Type B pancreatic cell (in vitro differentiated cells): ENCODE measurements at regions not wholly inside any gene's neighbourhood (a gene's known extent, or its start where the extent isn't known, plus 50 kb on each side); places are given as distances from the start of the nearest gene placed in this dataset.

ENCODE experiments used
- DNase-seq: peaks from one replicate; pipeline ENCODE4 v3.0.0; 2021; ENCODE audit warnings: mixed read lengths; ENCODE audit not compliant: unreplicated experiment; ENCODE audit errors: extremely low spot score
- H3K27ac Mint-ChIP-seq: 2 replicates; pipeline ENCODE4 v1.8.0; 2021; ENCODE audit warnings: mild to moderate bottlenecking, mixed read lengths
- H3K27me3 Mint-ChIP-seq: 2 replicates; pipeline ENCODE4 v1.8.0; 2021; ENCODE audit warnings: mixed read lengths
- H3K36me3 Mint-ChIP-seq: 2 replicates; pipeline ENCODE4 v1.8.0; 2021; ENCODE audit warnings: mixed read lengths
- H3K4me1 Mint-ChIP-seq: one replicate; pipeline ENCODE4 v1.8.0; 2021; ENCODE audit warnings: mixed read lengths; ENCODE audit not compliant: unreplicated experiment
- H3K4me3 Mint-ChIP-seq: 2 replicates; pipeline ENCODE4 v1.8.0; 2021; ENCODE audit warnings: mild to moderate bottlenecking, mixed read lengths
- H3K9me3 Mint-ChIP-seq: 2 replicates; pipeline ENCODE4 v1.8.0; 2021; ENCODE audit warnings: mixed read lengths
- TF ChIP-seq, protein P1 (sequence below): fragments of 200-600 bp; sonication (generic); conservative IDR thresholded peaks from 2 replicates; pipeline ENCODE4 v1.5.0; 2021; ENCODE audit warnings: antibody characterized with exemption, mild to moderate bottlenecking

DNA sequence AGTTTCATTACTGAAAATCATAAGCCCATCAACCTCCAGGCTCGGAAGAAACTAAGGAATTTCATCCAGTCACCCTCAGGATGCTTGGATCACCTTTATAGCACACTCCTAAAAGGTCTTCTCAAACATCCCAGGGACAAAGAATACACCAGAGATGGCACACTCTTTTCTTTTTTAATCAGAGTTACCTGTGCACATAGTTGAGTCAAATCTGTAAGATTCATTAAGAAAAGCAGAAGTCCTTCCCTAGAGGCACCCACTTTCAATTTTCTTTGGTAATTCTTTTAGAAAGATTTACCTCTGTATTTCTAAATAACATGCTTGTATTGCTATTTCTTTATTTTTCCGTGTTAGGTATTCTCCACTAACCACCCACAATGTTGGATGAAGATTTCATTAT lies 50.6 kb upstream of the IL6 start:
- Mint-ChIP-seq H3K9me3 (no peaks in the 10 kb centered on the region), H3K4me3 (no peak overlapping the region), H3K36me3 (no peaks in the 10 kb centered on the region), H3K4me1 (peaks cover 10% of the 10 kb centered on the region), H3K27me3 (peaks cover 4% of the 10 kb centered on the region), H3K27ac (no peak overlapping the region)
- TF ChIP-seq, protein P1, sequence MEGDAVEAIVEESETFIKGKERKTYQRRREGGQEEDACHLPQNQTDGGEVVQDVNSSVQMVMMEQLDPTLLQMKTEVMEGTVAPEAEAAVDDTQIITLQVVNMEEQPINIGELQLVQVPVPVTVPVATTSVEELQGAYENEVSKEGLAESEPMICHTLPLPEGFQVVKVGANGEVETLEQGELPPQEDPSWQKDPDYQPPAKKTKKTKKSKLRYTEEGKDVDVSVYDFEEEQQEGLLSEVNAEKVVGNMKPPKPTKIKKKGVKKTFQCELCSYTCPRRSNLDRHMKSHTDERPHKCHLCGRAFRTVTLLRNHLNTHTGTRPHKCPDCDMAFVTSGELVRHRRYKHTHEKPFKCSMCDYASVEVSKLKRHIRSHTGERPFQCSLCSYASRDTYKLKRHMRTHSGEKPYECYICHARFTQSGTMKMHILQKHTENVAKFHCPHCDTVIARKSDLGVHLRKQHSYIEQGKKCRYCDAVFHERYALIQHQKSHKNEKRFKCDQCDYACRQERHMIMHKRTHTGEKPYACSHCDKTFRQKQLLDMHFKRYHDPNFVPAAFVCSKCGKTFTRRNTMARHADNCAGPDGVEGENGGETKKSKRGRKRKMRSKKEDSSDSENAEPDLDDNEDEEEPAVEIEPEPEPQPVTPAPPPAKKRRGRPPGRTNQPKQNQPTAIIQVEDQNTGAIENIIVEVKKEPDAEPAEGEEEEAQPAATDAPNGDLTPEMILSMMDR: no peak
- DNase-seq: no peak

DNA sequence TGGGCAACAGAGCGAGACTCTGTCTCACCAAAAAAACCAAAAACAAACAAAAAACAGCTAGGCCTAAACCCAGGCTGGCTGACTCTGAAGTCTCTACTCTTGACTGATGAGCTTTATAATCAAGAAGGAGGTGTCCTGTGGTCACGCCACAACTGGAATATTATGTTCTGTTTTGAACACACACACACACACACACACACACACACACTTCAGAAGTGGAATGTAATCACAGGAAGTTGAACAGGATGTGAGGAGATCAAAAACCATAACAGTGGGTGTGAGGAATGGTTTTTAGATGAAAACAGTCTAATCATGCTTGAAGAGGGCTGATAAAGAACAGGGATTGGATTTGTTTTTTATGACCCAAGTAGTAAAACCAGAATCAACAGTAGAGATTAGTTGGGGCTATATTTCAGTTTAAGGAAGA lies 51.1 kb upstream of the IL6 start:
- DNase-seq: no peak
- peaks cover under 1% of the 10 kb centered on the region for H3K27me3 Mint-ChIP-seq
- no peaks in the 10 kb centered on the region for H3K36me3 Mint-ChIP-seq
- H3K4me3 Mint-ChIP-seq: no peak overlapping the region
- H3K4me1 Mint-ChIP-seq: peaks cover 10% of the 10 kb centered on the region
- H3K27ac Mint-ChIP-seq: no peak overlapping the region
- no peaks in the 10 kb centered on the region for H3K9me3 Mint-ChIP-seq
- TF ChIP-seq, protein P1: no peak

DNA sequence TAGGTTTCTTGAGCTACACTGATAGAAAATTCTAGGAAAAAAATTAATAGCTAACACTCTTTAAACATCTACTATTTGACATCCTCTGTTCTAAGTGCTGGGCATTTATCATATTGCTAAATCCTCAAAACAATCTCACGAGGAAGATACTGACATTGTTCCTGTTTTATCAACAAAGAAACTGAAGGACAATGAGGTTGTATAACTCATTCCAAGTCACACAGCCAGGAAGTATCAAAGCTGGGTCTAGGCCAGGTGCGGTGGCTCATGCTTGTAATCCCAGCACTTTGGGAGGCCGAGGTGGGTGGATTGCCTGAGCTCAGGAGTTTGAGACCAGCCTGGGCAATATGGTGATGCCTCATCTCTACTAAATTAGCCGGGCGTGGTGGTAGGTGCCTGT lies 51.6 kb upstream of the IL6 start:
- Mint-ChIP-seq H3K4me3 (no peak overlapping the region), H3K27me3 (no peaks in the 10 kb centered on the region), H3K4me1 (peaks cover 10% of the 10 kb centered on the region), H3K9me3 (no peaks in the 10 kb centered on the region), H3K36me3 (no peaks in the 10 kb centered on the region), H3K27ac (no peak overlapping the region)
- TF ChIP-seq, protein P1: no peak
- DNase-seq: no peak

DNA sequence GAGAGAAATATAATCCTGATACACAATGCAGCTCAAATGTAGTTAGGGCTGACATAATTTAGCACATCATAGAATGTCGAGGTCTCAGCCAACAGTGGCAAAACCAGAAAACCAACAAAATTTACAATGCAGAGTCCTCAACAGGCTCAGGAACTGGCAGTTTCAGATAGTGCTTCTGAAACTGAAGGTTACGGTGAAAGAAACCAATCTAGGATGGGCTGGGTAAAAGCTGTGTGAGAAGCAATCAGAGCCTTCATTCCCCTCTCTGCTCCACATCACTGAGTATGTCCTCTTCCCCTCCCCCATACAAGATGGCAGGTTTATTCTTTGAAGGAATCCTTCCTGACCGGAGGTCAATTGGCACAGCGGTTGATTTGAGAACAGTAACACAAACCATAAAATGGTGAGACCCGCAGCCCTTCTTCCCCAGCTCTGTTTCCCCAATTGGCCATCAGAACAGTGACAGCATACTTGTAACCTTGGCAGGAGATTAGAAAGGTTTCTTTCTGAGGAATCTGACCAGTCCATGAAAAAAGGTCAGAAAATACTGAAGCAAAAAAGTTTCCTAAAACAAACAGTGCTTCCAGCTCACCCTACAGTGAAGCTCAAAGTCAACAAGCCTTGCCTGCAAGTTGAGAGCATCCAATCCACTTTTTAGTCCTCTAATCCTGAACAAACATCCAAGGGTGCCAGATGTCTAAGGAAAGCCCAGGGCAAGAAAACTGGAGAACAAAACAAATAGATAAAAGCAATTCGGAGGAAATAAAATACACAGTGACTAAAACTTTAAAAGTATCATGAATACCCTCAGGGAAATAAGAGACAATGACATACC lies 53.9 kb upstream of the IL6 start:
- H3K36me3 Mint-ChIP-seq: no peaks in the 10 kb centered on the region
- H3K27ac Mint-ChIP-seq: no peak overlapping the region
- no peak for DNase-seq
- TF ChIP-seq, protein P1: no peak
- H3K4me1 Mint-ChIP-seq: peaks cover 11% of the 10 kb centered on the region
- H3K27me3 Mint-ChIP-seq: no peaks in the 10 kb centered on the region
- no peak overlapping the region for H3K4me3 Mint-ChIP-seq
- H3K9me3 Mint-ChIP-seq: peaks cover 2% of the 10 kb centered on the region

DNA sequence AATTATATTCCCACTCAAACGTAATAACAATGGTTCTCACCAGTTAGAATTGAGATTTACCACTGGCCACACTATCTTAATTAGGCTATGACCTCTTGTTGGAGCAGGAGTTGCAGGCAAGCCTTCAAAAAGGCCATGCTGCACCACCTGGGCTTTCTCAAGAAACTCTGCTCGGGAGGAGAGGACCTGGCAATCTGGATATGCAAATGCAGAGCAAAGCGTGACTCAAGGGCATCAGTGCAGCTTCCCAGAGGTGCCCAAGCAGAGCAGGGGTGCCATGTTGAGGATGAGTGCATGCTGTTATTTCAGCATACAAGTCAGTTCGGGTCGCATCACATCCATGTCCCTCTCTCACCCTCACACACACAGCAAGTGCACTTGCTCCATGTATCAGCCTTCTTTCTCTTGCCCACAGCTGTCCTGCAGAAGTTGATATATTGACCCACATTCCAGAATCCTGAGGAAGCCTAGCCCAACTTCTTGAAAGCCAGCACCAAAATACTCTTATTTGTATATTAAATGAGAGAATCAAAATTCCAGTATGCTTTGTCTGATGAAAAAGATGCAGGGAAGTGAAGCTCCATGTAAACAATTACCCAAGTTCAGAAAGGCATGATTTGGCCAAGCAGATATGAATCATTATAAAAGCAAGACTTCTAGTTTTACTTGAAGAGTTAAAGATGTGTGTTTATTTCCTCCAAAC lies 55.7 kb upstream of the IL6 start:
- no peak for DNase-seq
- peaks cover 8% of the 10 kb centered on the region for H3K9me3 Mint-ChIP-seq
- TF ChIP-seq, protein P1: no peak
- no peak overlapping the region for H3K27ac Mint-ChIP-seq
- H3K4me1 Mint-ChIP-seq: peaks cover 10% of the 10 kb centered on the region
- no peaks in the 10 kb centered on the region for H3K36me3 Mint-ChIP-seq
- H3K4me3 Mint-ChIP-seq: no peak overlapping the region
- no peaks in the 10 kb centered on the region for H3K27me3 Mint-ChIP-seq
